ENCODE measurements at regions not wholly inside any gene's neighbourhood (a gene's known extent, or its start where the extent isn't known, plus 50 kb on each side); places are given as distances from the start of the nearest gene placed in this dataset.

DNA sequence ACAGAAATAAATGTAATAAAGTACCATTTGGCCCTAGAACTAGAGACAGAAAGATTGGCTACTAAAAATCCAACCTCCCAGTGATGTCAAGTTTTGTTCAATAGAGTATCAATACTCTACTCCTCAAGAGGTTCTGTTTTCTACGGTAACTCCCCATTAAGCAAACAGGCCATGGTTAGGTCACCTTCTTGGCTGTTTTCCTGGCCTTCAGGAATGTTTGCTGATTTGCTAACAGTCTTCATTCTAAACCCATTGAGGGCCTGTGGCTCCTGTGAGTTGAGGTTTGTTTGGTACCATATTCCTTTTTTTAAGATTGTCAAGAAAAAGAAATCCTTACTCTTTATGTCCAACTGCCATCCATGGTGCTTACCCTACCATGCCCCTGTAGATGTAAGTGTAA lies 1022.0 kb upstream of the TMEM132C start:
- H3K27ac ChIP-seq (ENCODE audit: low read depth, low read length), result no peak overlapping the region
- H3K9me3 ChIP-seq (ENCODE audit: insufficient read depth, low read length), result no peaks in the 10 kb centered on the region
- TF ChIP-seq EZH2phosphoT487 (conservative IDR thresholded peaks at IDR 0.05; ENCODE audit: low read length), result no peak
- TF ChIP-seq, protein P1, sequence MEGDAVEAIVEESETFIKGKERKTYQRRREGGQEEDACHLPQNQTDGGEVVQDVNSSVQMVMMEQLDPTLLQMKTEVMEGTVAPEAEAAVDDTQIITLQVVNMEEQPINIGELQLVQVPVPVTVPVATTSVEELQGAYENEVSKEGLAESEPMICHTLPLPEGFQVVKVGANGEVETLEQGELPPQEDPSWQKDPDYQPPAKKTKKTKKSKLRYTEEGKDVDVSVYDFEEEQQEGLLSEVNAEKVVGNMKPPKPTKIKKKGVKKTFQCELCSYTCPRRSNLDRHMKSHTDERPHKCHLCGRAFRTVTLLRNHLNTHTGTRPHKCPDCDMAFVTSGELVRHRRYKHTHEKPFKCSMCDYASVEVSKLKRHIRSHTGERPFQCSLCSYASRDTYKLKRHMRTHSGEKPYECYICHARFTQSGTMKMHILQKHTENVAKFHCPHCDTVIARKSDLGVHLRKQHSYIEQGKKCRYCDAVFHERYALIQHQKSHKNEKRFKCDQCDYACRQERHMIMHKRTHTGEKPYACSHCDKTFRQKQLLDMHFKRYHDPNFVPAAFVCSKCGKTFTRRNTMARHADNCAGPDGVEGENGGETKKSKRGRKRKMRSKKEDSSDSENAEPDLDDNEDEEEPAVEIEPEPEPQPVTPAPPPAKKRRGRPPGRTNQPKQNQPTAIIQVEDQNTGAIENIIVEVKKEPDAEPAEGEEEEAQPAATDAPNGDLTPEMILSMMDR (IDR thresholded peaks at IDR 0.05; ENCODE audit: insufficient read depth, low read length, poor library complexity, severe bottlenecking), result no peak
- no peak overlapping the region for H2AFZ ChIP-seq (ENCODE audit: low read depth, low read length, severe bottlenecking)
- H3K36me3 ChIP-seq (ENCODE audit: low read length), result no peaks in the 10 kb centered on the region
- H3K9me2 ChIP-seq (replicated peaks; ENCODE audit: insufficient read depth, low read length), result no peaks in the 10 kb centered on the region
- H3K4me2 ChIP-seq (ENCODE audit: low read depth, low read length, poor library complexity, severe bottlenecking), result no peak overlapping the region
- no peaks in the 10 kb centered on the region for H3K27me3 ChIP-seq (ENCODE audit: low read length)
- no peak overlapping the region for H3K9ac ChIP-seq (ENCODE audit: low read length)
- H3K79me2 ChIP-seq (ENCODE audit: insufficient read depth, low read length), result no peaks in the 10 kb centered on the region
- no peak overlapping the region for H3K4me3 ChIP-seq (ENCODE audit: insufficient read depth, low read length, poor library complexity, severe bottlenecking)
- no peaks in the 10 kb centered on the region for H3F3A ChIP-seq (ENCODE audit: insufficient read depth)
- H4K20me1 ChIP-seq (ENCODE audit: low read depth, low read length), result no peaks in the 10 kb centered on the region

DNA sequence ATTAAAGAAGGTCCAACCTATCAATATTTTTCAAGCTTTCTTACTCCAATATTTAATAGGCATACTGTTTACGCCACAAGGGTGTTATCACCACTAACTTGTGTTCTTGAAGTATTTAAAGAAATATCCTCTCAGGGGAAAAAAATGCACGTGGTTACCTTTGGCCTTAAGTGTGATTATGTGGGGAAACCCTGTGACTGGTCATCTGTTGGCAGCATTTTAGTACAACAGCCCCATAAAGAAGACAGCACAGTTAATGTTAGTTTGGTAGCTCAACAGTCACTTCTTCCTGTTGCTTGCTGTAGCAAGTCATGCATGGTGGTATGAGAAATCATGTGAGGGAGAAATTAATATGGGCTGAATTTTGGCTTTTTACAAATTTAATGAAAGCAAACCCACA lies 1021.5 kb upstream of the TMEM132C start:
- Histone ChIP-seq H3F3A (ENCODE audit: insufficient read depth) (no peaks in the 10 kb centered on the region), H2AFZ (ENCODE audit: low read depth, low read length, severe bottlenecking) (no peak overlapping the region), H3K79me2 (ENCODE audit: insufficient read depth, low read length) (no peaks in the 10 kb centered on the region), H3K4me3 (ENCODE audit: insufficient read depth, low read length, poor library complexity, severe bottlenecking) (no peak overlapping the region), H3K9me2 (replicated peaks; ENCODE audit: insufficient read depth, low read length) (no peaks in the 10 kb centered on the region), H3K9me3 (ENCODE audit: insufficient read depth, low read length) (no peaks in the 10 kb centered on the region), H3K4me2 (ENCODE audit: low read depth, low read length, poor library complexity, severe bottlenecking) (no peak overlapping the region), H4K20me1 (ENCODE audit: low read depth, low read length) (no peaks in the 10 kb centered on the region), H3K27ac (ENCODE audit: low read depth, low read length) (no peak overlapping the region), H3K36me3 (ENCODE audit: low read length) (no peaks in the 10 kb centered on the region), H3K27me3 (ENCODE audit: low read length) (no peaks in the 10 kb centered on the region), H3K9ac (ENCODE audit: low read length) (no peak overlapping the region)
- no peak for TF ChIP-seq EZH2phosphoT487 (conservative IDR thresholded peaks at IDR 0.05; ENCODE audit: low read length)
- TF ChIP-seq, protein P1 (IDR thresholded peaks at IDR 0.05; ENCODE audit: insufficient read depth, low read length, poor library complexity, severe bottlenecking), result no peak

DNA sequence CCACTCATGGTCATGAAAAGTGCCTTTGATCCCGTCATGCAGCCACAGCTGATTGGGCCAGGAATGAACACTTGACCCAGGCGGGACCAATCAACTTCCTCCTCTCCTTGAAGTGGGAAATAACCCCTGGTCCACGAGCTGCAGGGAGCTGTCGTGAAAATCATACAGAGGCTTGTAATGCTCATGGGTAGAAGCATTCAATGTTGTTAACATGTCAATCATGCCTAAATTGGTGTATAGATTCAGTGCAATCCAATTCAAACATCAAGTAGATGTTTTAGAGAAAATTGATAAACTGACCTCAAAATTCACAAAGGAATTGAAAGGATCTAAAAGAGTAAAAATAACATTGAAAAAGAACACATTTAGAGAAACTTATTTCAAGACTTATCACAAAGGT lies 1019.0 kb upstream of the TMEM132C start:
- H3K79me2 ChIP-seq (ENCODE audit: insufficient read depth, low read length), result no peaks in the 10 kb centered on the region
- no peaks in the 10 kb centered on the region for H3F3A ChIP-seq (ENCODE audit: insufficient read depth)
- H3K27ac ChIP-seq (ENCODE audit: low read depth, low read length), result no peak overlapping the region
- no peak overlapping the region for H3K9ac ChIP-seq (ENCODE audit: low read length)
- H3K9me2 ChIP-seq (replicated peaks; ENCODE audit: insufficient read depth, low read length), result no peaks in the 10 kb centered on the region
- TF ChIP-seq EZH2phosphoT487 (conservative IDR thresholded peaks at IDR 0.05; ENCODE audit: low read length), result no peak
- TF ChIP-seq, protein P1 (IDR thresholded peaks at IDR 0.05; ENCODE audit: insufficient read depth, low read length, poor library complexity, severe bottlenecking), result no peak
- no peaks in the 10 kb centered on the region for H3K9me3 ChIP-seq (ENCODE audit: insufficient read depth, low read length)
- no peak overlapping the region for H2AFZ ChIP-seq (ENCODE audit: low read depth, low read length, severe bottlenecking)
- H3K4me3 ChIP-seq (ENCODE audit: insufficient read depth, low read length, poor library complexity, severe bottlenecking), result no peak overlapping the region
- H3K36me3 ChIP-seq (ENCODE audit: low read length), result no peaks in the 10 kb centered on the region
- no peaks in the 10 kb centered on the region for H4K20me1 ChIP-seq (ENCODE audit: low read depth, low read length)
- H3K27me3 ChIP-seq (ENCODE audit: low read length), result no peaks in the 10 kb centered on the region
- H3K4me2 ChIP-seq (ENCODE audit: low read depth, low read length, poor library complexity, severe bottlenecking), result no peak overlapping the region
